Retinal pigment epithelial cell (primary cell): ENCODE measurements at regions not wholly inside any gene's neighbourhood (a gene's known extent, or its start where the extent isn't known, plus 50 kb on each side); places are given as distances from the start of the nearest gene placed in this dataset.
A peak's percentile ranks its signal among the peaks of the same experiment; 100 is the strongest.

Source experiments
- DNase-seq: peaks from one replicate; pipeline ENCODE4 v3.0.0-alpha.2; 2010; ENCODE audit warnings: low read depth
- H3K4me3 ChIP-seq: 2 replicates; pipeline ENCODE4 v1.5.1; 2011; ENCODE audit warnings: mild to moderate bottlenecking, low read length, control low read depth, moderate library complexity
- CTCF ChIP-seq: conservative IDR thresholded peaks from 2 replicates; pipeline ENCODE4 v1.5.1; 2011; ENCODE audit warnings: low read depth, low read length, control low read depth, inconsistent platforms

- H3K4me3 ChIP-seq: no peak overlapping the region
- TF ChIP-seq CTCF: peak; percentile 41
- no peak for DNase-seq
These were observed 209.5 kb upstream of the S1PR3 start for GRCh38 chr9:88781628-88782391.

GRCh38 chr9:88782931-88783710 lies 208.1 kb upstream of the S1PR3 start:
- TF ChIP-seq CTCF: no peak
- DNase-seq: no peak
- no peak overlapping the region for H3K4me3 ChIP-seq

- no peak for TF ChIP-seq CTCF
- no peak overlapping the region for H3K4me3 ChIP-seq
- DNase-seq: no peak
These were observed 207.6 kb upstream of the S1PR3 start for GRCh38 chr9:88783711-88784083.

GRCh38 chr9:88784960-88785359 lies 206.3 kb upstream of the S1PR3 start:
- no peak overlapping the region for H3K4me3 ChIP-seq
- DNase-seq: no peak
- no peak for TF ChIP-seq CTCF

GRCh38 chr9:88786291-88787079 lies 204.8 kb upstream of the S1PR3 start:
- DNase-seq: no peak
- no peak for TF ChIP-seq CTCF
- no peak overlapping the region for H3K4me3 ChIP-seq

- TF ChIP-seq CTCF: no peak
- no peak for DNase-seq
- H3K4me3 ChIP-seq: no peak overlapping the region
These were observed 201.5 kb upstream of the S1PR3 start for GRCh38 chr9:88789785-88790184.
